ENCODE measurements at regions not wholly inside any gene's neighbourhood (a gene's known extent, or its start where the extent isn't known, plus 50 kb on each side); places are given as distances from the start of the nearest gene placed in this dataset.

GRCh38 chr10:57418476-57418875 lies 849.2 kb downstream of the IPMK start:
- H3K4me2 ChIP-seq: no peak overlapping the region
- H3K4me1 Mint-ChIP-seq: no peaks in the 10 kb centered on the region
- peaks cover 8% of the 10 kb centered on the region; the same call in 2 of the 3 replicates for H3K36me3 Mint-ChIP-seq (ENCODE audit: low read depth)
- H3K9me3 Mint-ChIP-seq: peaks cover 20% of the 10 kb centered on the region
- no peaks in the 10 kb centered on the region for H3F3A ChIP-seq (replicated peaks; ENCODE audit: low read depth)
- H2AFZ ChIP-seq: no peak overlapping the region
- H4K20me1 ChIP-seq (replicated peaks; ENCODE audit: insufficient read depth): no peaks in the 10 kb centered on the region
- DNase-seq (ENCODE audit: low spot score) (no peak), ATAC-seq (no peak)
- H3K4me3 ChIP-seq: no peak overlapping the region
- H3K27ac Mint-ChIP-seq: no peak overlapping the region
- no peaks in the 10 kb centered on the region for H3K27me3 Mint-ChIP-seq (ENCODE audit: insufficient read depth, low read depth, poor library complexity)
- no peaks in the 10 kb centered on the region for H3K36me3 ChIP-seq (ENCODE audit: insufficient read depth)
- no peaks in the 10 kb centered on the region for H3K9me2 ChIP-seq (ENCODE audit: insufficient read depth)
- H3K79me2 ChIP-seq (replicated peaks; ENCODE audit: insufficient read depth): no peaks in the 10 kb centered on the region
- H3K27ac ChIP-seq (ENCODE audit: low read depth): no peak overlapping the region
- TF ChIP-seq CREB1 (CRISPR knock-in tag; IDR thresholded peaks at IDR 0.05; ENCODE audit: low read depth) (no peak), JUNB (IDR thresholded peaks at IDR 0.05; ENCODE audit: unreplicated experiment) (no peak), POLR2AphosphoS5 (IDR thresholded peaks at IDR 0.05; ENCODE audit: low read depth) (no peak), EZH2phosphoT487 (IDR thresholded peaks at IDR 0.05; ENCODE audit: unreplicated experiment) (no peak), STAT1 (IDR thresholded peaks at IDR 0.05; ENCODE audit: unreplicated experiment) (no peak), ZNF331 (CRISPR knock-in tag; IDR thresholded peaks at IDR 0.05; ENCODE audit: low read depth) (no peak), NANOG (IDR thresholded peaks at IDR 0.05; ENCODE audit: borderline replicate concordance) (no peak), REST (IDR thresholded peaks at IDR 0.05; ENCODE audit: unreplicated experiment) (no peak), EZH2 (IDR thresholded peaks at IDR 0.05; ENCODE audit: low read depth, unreplicated experiment) (no peak), ZNF114 (CRISPR knock-in tag; IDR thresholded peaks at IDR 0.05) (no peak)
- TF ChIP-seq, protein P1, sequence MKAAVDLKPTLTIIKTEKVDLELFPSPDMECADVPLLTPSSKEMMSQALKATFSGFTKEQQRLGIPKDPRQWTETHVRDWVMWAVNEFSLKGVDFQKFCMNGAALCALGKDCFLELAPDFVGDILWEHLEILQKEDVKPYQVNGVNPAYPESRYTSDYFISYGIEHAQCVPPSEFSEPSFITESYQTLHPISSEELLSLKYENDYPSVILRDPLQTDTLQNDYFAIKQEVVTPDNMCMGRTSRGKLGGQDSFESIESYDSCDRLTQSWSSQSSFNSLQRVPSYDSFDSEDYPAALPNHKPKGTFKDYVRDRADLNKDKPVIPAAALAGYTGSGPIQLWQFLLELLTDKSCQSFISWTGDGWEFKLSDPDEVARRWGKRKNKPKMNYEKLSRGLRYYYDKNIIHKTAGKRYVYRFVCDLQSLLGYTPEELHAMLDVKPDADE (IDR thresholded peaks at IDR 0.05): no peak
- TF ChIP-seq, protein P2, sequence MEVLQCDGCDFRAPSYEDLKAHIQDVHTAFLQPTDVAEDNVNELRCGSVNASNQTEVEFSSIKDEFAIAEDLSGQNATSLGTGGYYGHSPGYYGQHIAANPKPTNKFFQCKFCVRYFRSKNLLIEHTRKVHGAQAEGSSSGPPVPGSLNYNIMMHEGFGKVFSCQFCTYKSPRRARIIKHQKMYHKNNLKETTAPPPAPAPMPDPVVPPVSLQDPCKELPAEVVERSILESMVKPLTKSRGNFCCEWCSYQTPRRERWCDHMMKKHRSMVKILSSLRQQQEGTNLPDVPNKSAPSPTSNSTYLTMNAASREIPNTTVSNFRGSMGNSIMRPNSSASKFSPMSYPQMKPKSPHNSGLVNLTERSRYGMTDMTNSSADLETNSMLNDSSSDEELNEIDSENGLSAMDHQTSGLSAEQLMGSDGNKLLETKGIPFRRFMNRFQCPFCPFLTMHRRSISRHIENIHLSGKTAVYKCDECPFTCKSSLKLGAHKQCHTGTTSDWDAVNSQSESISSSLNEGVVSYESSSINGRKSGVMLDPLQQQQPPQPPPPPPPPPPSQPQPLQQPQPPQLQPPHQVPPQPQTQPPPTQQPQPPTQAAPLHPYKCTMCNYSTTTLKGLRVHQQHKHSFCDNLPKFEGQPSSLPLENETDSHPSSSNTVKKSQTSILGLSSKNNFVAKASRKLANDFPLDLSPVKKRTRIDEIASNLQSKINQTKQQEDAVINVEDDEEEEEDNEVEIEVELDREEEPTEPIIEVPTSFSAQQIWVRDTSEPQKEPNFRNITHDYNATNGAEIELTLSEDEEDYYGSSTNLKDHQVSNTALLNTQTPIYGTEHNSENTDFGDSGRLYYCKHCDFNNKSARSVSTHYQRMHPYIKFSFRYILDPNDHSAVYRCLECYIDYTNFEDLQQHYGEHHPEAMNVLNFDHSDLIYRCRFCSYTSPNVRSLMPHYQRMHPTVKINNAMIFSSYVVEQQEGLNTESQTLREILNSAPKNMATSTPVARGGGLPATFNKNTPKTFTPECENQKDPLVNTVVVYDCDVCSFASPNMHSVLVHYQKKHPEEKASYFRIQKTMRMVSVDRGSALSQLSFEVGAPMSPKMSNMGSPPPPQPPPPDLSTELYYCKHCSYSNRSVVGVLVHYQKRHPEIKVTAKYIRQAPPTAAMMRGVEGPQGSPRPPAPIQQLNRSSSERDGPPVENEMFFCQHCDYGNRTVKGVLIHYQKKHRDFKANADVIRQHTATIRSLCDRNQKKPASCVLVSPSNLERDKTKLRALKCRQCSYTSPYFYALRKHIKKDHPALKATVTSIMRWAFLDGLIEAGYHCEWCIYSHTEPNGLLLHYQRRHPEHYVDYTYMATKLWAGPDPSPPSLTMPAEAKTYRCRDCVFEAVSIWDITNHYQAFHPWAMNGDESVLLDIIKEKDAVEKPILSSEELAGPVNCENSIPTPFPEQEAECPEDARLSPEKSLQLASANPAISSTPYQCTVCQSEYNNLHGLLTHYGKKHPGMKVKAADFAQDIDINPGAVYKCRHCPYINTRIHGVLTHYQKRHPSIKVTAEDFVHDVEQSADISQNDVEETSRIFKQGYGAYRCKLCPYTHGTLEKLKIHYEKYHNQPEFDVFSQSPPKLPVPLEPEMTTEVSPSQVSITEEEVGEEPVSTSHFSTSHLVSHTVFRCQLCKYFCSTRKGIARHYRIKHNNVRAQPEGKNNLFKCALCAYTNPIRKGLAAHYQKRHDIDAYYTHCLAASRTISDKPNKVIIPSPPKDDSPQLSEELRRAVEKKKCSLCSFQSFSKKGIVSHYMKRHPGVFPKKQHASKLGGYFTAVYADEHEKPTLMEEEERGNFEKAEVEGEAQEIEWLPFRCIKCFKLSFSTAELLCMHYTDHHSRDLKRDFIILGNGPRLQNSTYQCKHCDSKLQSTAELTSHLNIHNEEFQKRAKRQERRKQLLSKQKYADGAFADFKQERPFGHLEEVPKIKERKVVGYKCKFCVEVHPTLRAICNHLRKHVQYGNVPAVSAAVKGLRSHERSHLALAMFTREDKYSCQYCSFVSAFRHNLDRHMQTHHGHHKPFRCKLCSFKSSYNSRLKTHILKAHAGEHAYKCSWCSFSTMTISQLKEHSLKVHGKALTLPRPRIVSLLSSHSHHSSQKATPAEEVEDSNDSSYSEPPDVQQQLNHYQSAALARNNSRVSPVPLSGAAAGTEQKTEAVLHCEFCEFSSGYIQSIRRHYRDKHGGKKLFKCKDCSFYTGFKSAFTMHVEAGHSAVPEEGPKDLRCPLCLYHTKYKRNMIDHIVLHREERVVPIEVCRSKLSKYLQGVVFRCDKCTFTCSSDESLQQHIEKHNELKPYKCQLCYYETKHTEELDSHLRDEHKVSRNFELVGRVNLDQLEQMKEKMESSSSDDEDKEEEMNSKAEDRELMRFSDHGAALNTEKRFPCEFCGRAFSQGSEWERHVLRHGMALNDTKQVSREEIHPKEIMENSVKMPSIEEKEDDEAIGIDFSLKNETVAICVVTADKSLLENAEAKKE (CRISPR knock-in tag; IDR thresholded peaks at IDR 0.05): no peak
- TF ChIP-seq, protein P3, sequence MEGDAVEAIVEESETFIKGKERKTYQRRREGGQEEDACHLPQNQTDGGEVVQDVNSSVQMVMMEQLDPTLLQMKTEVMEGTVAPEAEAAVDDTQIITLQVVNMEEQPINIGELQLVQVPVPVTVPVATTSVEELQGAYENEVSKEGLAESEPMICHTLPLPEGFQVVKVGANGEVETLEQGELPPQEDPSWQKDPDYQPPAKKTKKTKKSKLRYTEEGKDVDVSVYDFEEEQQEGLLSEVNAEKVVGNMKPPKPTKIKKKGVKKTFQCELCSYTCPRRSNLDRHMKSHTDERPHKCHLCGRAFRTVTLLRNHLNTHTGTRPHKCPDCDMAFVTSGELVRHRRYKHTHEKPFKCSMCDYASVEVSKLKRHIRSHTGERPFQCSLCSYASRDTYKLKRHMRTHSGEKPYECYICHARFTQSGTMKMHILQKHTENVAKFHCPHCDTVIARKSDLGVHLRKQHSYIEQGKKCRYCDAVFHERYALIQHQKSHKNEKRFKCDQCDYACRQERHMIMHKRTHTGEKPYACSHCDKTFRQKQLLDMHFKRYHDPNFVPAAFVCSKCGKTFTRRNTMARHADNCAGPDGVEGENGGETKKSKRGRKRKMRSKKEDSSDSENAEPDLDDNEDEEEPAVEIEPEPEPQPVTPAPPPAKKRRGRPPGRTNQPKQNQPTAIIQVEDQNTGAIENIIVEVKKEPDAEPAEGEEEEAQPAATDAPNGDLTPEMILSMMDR (conservative IDR thresholded peaks at IDR 0.05; ENCODE audit: low read depth in 2 of 2): no peak
- no peaks in the 10 kb centered on the region for H3K4me1 ChIP-seq (ENCODE audit: insufficient read depth)
- H3K27me3 ChIP-seq (ENCODE audit: insufficient read depth): no peaks in the 10 kb centered on the region
- no peak overlapping the region for H3K4me3 Mint-ChIP-seq
